Uterus (tissue), 2 donors: ENCODE measurements at regions not wholly inside any gene's neighbourhood (a gene's known extent, or its start where the extent isn't known, plus 50 kb on each side); places are given as distances from the start of the nearest gene placed in this dataset.

Experiments
- POLR2A ChIP-seq, 2 donors: fragments of 450-650 bp; IDR thresholded peaks; one replicate each; pipeline ENCODE4 v1.6.1; 2016; ENCODE audit warnings: antibody characterized with exemption in 2 of 2, mild to moderate bottlenecking in 1 of 2, moderate library complexity in 1 of 2
- TF ChIP-seq, protein P1 (sequence below), 4 experiments: fragments of 200-600 bp in 2 of 4; fragments of 450-650 bp in 2 of 4; sonication (generic) in 2 of 4; IDR thresholded peaks; one replicate each; pipeline ENCODE4 v1.5.1; 2016 to 2019; ENCODE audit warnings: antibody characterized with exemption in 4 of 4, mild to moderate bottlenecking in 2 of 4, moderate library complexity in 1 of 4

DNA sequence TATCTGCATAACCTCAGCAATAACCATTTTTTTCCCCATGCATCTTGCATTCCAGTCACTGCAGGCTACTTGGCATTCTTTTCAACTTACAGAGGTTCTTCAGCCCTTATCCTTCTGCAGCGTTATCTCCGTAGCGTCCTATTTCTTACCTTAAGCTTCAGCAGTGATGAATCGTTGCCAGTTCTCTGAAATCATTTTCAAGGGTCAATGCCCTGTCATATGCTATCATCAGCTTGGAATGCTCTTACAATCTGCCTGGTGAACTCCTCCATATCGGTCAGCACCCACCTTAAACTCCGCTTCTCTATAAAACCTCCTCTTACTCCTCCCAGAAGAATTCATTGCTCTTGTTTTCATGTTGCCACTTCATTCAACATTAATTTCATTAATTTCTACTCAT, 105.1 kb upstream of the DPH5 start:
- TF ChIP-seq, protein P1, sequence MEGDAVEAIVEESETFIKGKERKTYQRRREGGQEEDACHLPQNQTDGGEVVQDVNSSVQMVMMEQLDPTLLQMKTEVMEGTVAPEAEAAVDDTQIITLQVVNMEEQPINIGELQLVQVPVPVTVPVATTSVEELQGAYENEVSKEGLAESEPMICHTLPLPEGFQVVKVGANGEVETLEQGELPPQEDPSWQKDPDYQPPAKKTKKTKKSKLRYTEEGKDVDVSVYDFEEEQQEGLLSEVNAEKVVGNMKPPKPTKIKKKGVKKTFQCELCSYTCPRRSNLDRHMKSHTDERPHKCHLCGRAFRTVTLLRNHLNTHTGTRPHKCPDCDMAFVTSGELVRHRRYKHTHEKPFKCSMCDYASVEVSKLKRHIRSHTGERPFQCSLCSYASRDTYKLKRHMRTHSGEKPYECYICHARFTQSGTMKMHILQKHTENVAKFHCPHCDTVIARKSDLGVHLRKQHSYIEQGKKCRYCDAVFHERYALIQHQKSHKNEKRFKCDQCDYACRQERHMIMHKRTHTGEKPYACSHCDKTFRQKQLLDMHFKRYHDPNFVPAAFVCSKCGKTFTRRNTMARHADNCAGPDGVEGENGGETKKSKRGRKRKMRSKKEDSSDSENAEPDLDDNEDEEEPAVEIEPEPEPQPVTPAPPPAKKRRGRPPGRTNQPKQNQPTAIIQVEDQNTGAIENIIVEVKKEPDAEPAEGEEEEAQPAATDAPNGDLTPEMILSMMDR (IDR thresholded peaks at IDR 0.05), result no peak
- TF ChIP-seq POLR2A (IDR thresholded peaks at IDR 0.05), result no peak
